Stimulated activated CD4-positive, alpha-beta T cell treated with anti-CD3 and anti-CD28 coated beads, Interleukin-12 subunit alpha, Interleukin-12 subunit beta, amount 100 ng/mL, for 24 hours (primary cell): ENCODE measurements at regions not wholly inside any gene's neighbourhood (a gene's known extent, or its start where the extent isn't known, plus 50 kb on each side); places are given as distances from the start of the nearest gene placed in this dataset.

Experiments
- DNase-seq, 2 experiments: peaks; one replicate each; pipeline ENCODE4 v3.0.0-alpha.2; 2020; ENCODE audit warnings: low read depth in 2 of 2

GRCh38 chr16:17654571-17654970, 183.8 kb upstream of the XYLT1 start:
- no peak for DNase-seq

GRCh38 chr16:17654142-17654541, 183.4 kb upstream of the XYLT1 start:
- DNase-seq: no peak

- no peak for DNase-seq
Measured at GRCh38 chr16:17647879-17648872, 177.4 kb upstream of the XYLT1 start.

- DNase-seq: no peak
Measured at GRCh38 chr16:17643935-17644334, 173.2 kb upstream of the XYLT1 start.

GRCh38 chr16:17641990-17642389, 171.2 kb upstream of the XYLT1 start:
- DNase-seq: no peak

GRCh38 chr16:17638134-17638533, 167.4 kb upstream of the XYLT1 start:
- DNase-seq: no peak

GRCh38 chr16:17635183-17635582, 164.4 kb upstream of the XYLT1 start:
- DNase-seq: no peak

- DNase-seq: no peak
Measured at GRCh38 chr16:17633181-17633951, 162.6 kb upstream of the XYLT1 start.

- no peak for DNase-seq
Measured at GRCh38 chr16:17632667-17633066, 161.9 kb upstream of the XYLT1 start.

GRCh38 chr16:17629936-17630335, 159.2 kb upstream of the XYLT1 start:
- DNase-seq: no peak

- no peak for DNase-seq
Measured at GRCh38 chr16:17628983-17629382, 158.2 kb upstream of the XYLT1 start.

GRCh38 chr16:17622366-17622765, 151.6 kb upstream of the XYLT1 start:
- DNase-seq: no peak

- DNase-seq: no peak
Measured at GRCh38 chr16:17619261-17619660, 148.5 kb upstream of the XYLT1 start.

- no peak for DNase-seq
Measured at GRCh38 chr16:17617021-17617552, 146.3 kb upstream of the XYLT1 start.

GRCh38 chr16:17612336-17612735, 141.6 kb upstream of the XYLT1 start:
- DNase-seq: no peak

- DNase-seq: no peak
Measured at GRCh38 chr16:17607609-17608008, 136.8 kb upstream of the XYLT1 start.

- DNase-seq: no peak
Measured at GRCh38 chr16:17607075-17607509, 136.3 kb upstream of the XYLT1 start.

- no peak for DNase-seq
Measured at GRCh38 chr16:17606460-17606859, 135.7 kb upstream of the XYLT1 start.

- DNase-seq: no peak
Measured at GRCh38 chr16:17605784-17606183, 135.0 kb upstream of the XYLT1 start.

GRCh38 chr16:17603626-17604025, 132.9 kb upstream of the XYLT1 start:
- no peak for DNase-seq

GRCh38 chr16:17602678-17603077, 131.9 kb upstream of the XYLT1 start:
- no peak for DNase-seq

GRCh38 chr16:17598968-17599367, 128.2 kb upstream of the XYLT1 start:
- no peak for DNase-seq
